Hepatocyte (in vitro differentiated cells): ENCODE measurements at regions not wholly inside any gene's neighbourhood (a gene's known extent, or its start where the extent isn't known, plus 50 kb on each side); places are given as distances from the start of the nearest gene placed in this dataset.

Experiments used
- DNase-seq: peaks from one replicate; pipeline ENCODE4 v3.0.0-alpha.2; 2016; ENCODE audit warnings: low spot score
- H2AFZ ChIP-seq: fragments of 200-600 bp; sonication (generic); 2 replicates; pipeline ENCODE4 v1.6.0; 2016; ENCODE audit warnings: antibody characterized with exemption, mild to moderate bottlenecking
- H3K27ac ChIP-seq: fragments of 200-600 bp; sonication (generic); 2 replicates; pipeline ENCODE4 v1.5.1; 2016; ENCODE audit warnings: mild to moderate bottlenecking
- H3K27me3 ChIP-seq: fragments of 200-600 bp; sonication (generic); 2 replicates; pipeline ENCODE4 v1.6.1; 2016
- H3K36me3 ChIP-seq: fragments of 200-600 bp; sonication (generic); replicated peaks from 2 replicates; pipeline ENCODE4 v1.5.1; 2016; ENCODE audit warnings: low read depth; ENCODE audit not compliant: insufficient read depth
- H3K4me1 ChIP-seq: fragments of 200-600 bp; sonication (generic); 2 replicates; pipeline ENCODE4 v1.5.1; 2016; ENCODE audit warnings: mild to moderate bottlenecking, moderate library complexity; ENCODE audit not compliant: insufficient read depth
- H3K4me2 ChIP-seq: fragments of 200-600 bp; sonication (generic); 2 replicates; pipeline ENCODE4 v1.6.0; 2016
- H3K4me3 ChIP-seq: fragments of 200-600 bp; sonication (generic); 2 replicates; pipeline ENCODE4 v1.5.1; 2016; ENCODE audit warnings: mild to moderate bottlenecking
- H3K79me2 ChIP-seq: fragments of 200-600 bp; sonication (generic); 2 replicates; pipeline ENCODE4 v1.6.0; 2017; ENCODE audit warnings: mild to moderate bottlenecking
- H3K9me2 ChIP-seq: fragments of 200-600 bp; sonication (generic); replicated peaks from 2 replicates; pipeline ENCODE4 v1.6.0; 2017; ENCODE audit warnings: mild to moderate bottlenecking; ENCODE audit not compliant: insufficient read depth
- H3K9me3 ChIP-seq: fragments of 200-600 bp; sonication (generic); 2 replicates; pipeline ENCODE4 v1.5.1; 2016; ENCODE audit warnings: low read depth, mild to moderate bottlenecking
- H4K20me1 ChIP-seq: fragments of 200-600 bp; sonication (generic); 2 replicates; pipeline ENCODE4 v1.6.0; 2016; ENCODE audit warnings: mild to moderate bottlenecking; ENCODE audit not compliant: insufficient read depth, poor library complexity, severe bottlenecking
- CTCF ChIP-seq: fragments of 200-600 bp; sonication (generic); IDR thresholded peaks from 2 replicates; pipeline ENCODE4 v1.5.1; 2016; ENCODE audit warnings: antibody characterized with exemption, mild to moderate bottlenecking; ENCODE audit not compliant: poor library complexity
- EZH2 ChIP-seq: fragments of 200-600 bp; sonication (generic); IDR thresholded peaks from 2 replicates; pipeline ENCODE4 v1.6.1; 2016; ENCODE audit warnings: antibody characterized with exemption, mild to moderate bottlenecking, borderline replicate concordance
- EZH2phosphoT487 ChIP-seq: fragments of 200-600 bp; sonication (generic); IDR thresholded peaks from one replicate; pipeline ENCODE4 v1.6.1; 2018; ENCODE audit warnings: antibody characterized with exemption, mild to moderate bottlenecking, low read depth, moderate library complexity; ENCODE audit not compliant: unreplicated experiment, severe bottlenecking
- WGBS: methylation state at CpG from one replicate; pipeline ENCODE4 v1.1.6; 2016; ENCODE audit warnings: low lambda C conversion rate; ENCODE audit errors: missing lambda C conversion rate; 5-methylcytosine and 5-hydroxymethylcytosine counted together

GRCh38 chr1:88466899-88467580 lies 217.0 kb upstream of the PKN2 start:
- Histone ChIP-seq H3K9me3 (no peaks in the 10 kb centered on the region), H3K4me2 (no peak overlapping the region), H4K20me1 (no peaks in the 10 kb centered on the region), H3K4me1 (peaks cover 8% of the 10 kb centered on the region), H3K27ac (no peak overlapping the region), H3K27me3 (peaks cover 2% of the 10 kb centered on the region), H2AFZ (no peak overlapping the region), H3K9me2 (no peaks in the 10 kb centered on the region), H3K4me3 (no peak overlapping the region), H3K79me2 (no peaks in the 10 kb centered on the region), H3K36me3 (no peaks in the 10 kb centered on the region)
- no peak for DNase-seq
- TF ChIP-seq EZH2phosphoT487 (no peak), CTCF (no peak), EZH2 (no peak)
- 98% methylated on average over 53 of the region's 55 CpGs for WGBS

GRCh38 chr1:88472298-88472697 lies 211.8 kb upstream of the PKN2 start:
- no peak overlapping the region for H3K4me2 ChIP-seq
- WGBS: 42% methylated on average over 2 of the region's 2 CpGs
- TF ChIP-seq EZH2 (no peak), EZH2phosphoT487 (no peak), CTCF (no peak)

GRCh38 chr1:88472714-88473113 lies 211.4 kb upstream of the PKN2 start:
- H3K9me2 ChIP-seq: no peaks in the 10 kb centered on the region
- TF ChIP-seq EZH2phosphoT487 (no peak), CTCF (no peak), EZH2 (no peak)
- H3K79me2 ChIP-seq: no peaks in the 10 kb centered on the region
- no peaks in the 10 kb centered on the region for H3K4me1 ChIP-seq
- H3K27ac ChIP-seq: no peak overlapping the region
- no peak overlapping the region for H2AFZ ChIP-seq
- DNase-seq: no peak
- no peak overlapping the region for H3K4me2 ChIP-seq
- H3K27me3 ChIP-seq: no peaks in the 10 kb centered on the region
- 95% methylated on average over 1 of the region's 1 CpG for WGBS
- no peaks in the 10 kb centered on the region for H4K20me1 ChIP-seq
- no peaks in the 10 kb centered on the region for H3K9me3 ChIP-seq
- no peak overlapping the region for H3K4me3 ChIP-seq
- H3K36me3 ChIP-seq: no peaks in the 10 kb centered on the region

More at GRCh38 chr1:88472298-88472697, 211.8 kb upstream of the PKN2 start:
- Histone ChIP-seq H2AFZ (no peak overlapping the region), H3K9me3 (no peaks in the 10 kb centered on the region), H3K36me3 (no peaks in the 10 kb centered on the region), H3K4me1 (no peaks in the 10 kb centered on the region), H3K27ac (no peak overlapping the region), H4K20me1 (no peaks in the 10 kb centered on the region), H3K4me3 (no peak overlapping the region), H3K9me2 (no peaks in the 10 kb centered on the region), H3K27me3 (no peaks in the 10 kb centered on the region), H3K79me2 (no peaks in the 10 kb centered on the region)
- DNase-seq: no peak
